Endometrium (tissue), 2 donors: ENCODE measurements at regions not wholly inside any gene's neighbourhood (a gene's known extent, or its start where the extent isn't known, plus 50 kb on each side); places are given as distances from the start of the nearest gene placed in this dataset.

Experiments used
- FAIRE-seq: peaks from 2 replicates; lab custom pipeline; 2012; peaks lifted over from hg19 to GRCh38; lab: Jason Lieb, UNC
- donor health status: control.
- donor health status: control.

DNA sequence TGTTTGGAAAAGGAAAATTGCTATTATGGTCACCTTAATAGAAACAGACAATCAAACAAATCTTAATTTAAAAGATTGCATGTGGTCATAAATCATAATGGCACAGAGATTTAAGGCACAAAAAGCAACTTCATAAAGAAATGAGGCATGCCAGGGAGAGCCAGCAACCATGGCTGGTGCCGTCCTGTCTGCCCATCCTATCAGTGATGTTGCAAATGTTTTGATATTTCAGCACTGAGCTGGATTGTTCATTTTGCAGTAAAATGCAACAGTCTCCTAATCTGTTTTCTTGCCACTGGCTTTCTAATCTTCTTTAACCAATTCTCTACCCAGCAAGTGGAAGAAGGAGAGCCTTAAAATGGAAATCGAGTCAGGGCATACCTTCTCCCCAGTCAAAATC, 249.8 kb downstream of the SAMD5 start:
- FAIRE-seq = no peak

DNA sequence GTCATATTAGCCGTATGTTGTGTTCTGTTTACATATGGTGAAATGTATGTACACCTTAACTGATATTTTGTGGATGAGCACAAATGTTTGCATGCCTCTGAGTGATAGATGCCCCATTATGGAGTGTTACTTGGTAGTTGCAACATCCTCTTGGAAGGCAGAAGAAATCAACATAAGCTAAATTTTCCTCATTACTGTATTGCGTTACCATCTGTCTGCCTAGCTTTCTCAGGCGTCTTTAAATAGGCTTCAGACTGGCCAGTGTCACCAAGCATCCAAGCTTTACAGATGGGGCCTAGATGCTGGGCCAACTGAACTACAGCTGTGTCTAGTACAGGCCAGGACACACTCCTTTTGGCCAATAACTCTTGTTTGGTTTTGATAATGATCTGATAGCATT, 250.6 kb downstream of the SAMD5 start:
- no peak for FAIRE-seq

DNA sequence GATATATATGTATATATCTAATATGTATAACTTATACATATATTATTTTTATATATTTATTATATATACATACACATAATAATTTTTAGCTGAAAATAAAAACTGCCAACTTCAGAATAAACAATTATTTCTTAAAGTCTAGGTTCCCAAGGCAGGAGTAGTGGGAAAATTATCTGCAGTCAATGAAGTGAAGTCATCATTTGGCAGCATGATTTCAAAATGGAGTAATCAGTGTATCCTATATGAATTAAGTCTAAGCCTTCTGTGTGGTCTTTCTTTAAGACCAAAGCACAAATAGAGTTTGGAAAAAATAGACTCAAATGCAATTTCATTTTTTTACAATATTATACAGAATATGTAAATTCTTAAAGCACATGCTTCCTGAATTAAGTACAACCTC, 251.0 kb downstream of the SAMD5 start:
- no peak for FAIRE-seq

DNA sequence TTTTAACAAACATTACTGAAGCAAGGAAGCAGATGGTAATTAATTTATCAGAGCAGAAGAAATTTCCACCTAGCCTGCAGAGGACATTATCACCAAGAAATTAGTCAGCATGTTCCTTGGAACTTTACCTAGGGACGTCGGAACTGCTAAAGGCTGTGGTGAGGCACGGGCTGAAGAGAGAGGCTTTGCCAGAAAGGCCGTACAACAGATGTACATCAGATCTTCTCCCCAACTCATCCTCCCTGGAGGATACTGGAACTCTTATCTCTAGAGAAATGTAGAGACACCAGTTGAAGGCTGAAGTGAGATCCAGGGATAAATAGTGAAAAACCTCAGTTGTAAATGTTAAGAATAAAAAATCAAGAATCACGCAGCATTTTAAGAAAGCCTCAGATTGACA, 257.1 kb downstream of the SAMD5 start:
- no peak for FAIRE-seq

DNA sequence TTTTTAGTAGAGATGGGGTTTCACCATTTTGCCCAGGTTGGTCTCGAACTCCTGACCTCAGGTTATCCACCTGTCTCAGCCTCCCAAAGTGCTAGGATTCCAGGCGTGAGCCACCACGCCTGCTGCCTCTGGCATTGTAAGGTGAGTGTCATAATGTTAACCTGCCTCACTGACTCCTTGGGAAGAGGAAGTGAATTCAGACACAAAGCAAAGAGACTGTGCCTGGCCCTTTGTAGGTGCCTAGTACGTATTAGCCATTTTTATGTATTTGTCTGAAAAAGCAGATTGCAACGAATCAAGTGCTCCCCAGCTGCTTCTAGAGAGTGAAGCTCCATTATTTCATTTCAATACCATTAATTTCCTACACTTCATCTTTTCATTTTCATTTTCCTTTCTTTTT, 260.5 kb downstream of the SAMD5 start:
- FAIRE-seq = no peak

DNA sequence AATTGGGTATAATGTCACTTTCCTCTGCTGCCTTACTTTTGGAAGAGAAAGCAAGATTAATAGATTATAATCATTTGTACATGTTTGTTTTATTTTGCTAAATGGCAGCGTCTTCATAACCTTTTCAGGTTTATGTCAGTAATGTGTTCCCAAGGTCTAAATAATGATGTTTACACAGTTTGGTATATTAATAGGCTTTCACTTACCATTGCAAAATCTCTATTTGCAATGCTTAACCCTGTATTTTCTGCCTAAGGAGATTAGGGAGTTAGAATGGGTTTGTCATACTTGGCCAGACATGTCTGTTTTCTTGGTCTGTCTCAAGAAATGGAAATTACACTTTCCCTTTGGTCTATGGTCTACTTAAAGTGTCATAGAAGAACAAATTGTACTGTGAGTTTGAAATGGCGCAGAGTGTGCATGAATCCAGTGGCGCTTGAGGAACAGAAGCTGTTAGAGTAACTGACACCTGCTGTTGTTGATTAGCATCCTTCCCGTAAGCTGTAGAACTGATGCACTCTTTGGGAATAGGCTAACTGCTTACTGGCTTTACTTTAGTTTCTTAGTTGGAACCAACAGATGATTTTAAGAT, 261.1 kb downstream of the SAMD5 start:
- no peak for FAIRE-seq

DNA sequence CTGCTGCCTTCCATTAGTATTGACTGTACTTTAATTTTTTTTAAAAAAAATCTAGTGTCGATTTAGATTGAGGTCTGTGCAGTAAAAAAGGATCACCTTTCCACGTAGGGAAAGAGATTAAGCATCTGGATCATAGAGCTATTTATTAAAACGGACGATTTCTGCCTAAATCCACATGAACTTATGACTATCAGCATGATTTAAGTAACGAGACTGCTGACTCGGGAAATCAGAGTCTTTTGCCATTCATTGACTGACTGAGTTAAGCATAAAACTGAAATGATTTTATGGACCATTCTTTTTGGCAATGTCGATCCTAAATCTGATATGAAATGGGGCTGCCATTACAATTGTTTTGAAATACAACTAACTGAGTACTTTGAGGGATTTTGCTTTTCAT, 261.7 kb downstream of the SAMD5 start:
- no peak for FAIRE-seq

DNA sequence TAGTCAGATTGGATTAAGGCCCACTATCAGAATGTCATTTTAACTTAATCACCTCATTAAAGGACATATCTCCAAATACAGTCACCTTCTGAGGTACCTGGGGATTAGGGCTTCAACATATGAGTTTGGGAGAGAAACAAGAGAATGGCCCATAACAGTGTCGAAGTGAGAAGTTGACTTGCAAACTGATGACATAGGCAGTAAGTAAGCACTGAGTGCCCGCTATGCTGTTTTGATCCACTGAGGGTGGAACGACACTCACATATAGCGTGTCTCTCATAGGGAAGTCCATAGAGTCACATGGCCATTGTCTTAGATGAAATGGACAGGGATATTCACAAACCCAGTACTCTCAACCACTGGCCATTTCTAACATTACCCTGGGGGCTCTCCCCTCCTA, 264.2 kb downstream of the SAMD5 start:
- no peak for FAIRE-seq

DNA sequence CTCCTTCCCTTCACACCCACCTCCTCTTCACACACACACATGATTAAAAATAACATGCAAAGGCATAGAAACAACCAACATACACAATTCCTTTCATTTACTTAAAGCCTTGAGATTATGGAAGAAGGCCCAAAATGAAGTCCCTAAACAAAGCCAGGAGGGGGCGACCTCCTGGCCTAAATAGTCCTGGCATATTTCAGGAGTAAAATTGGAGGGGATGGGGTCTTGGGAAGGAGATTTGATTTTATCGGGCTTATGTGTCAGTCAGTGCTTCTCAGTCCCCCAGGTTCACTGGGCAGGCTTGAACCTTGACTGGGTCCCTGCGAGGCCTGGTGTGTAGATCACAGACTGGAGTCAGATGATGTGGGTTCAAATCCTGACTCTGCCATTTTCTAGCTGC, 266.4 kb downstream of the SAMD5 start:
- FAIRE-seq = no peak

DNA sequence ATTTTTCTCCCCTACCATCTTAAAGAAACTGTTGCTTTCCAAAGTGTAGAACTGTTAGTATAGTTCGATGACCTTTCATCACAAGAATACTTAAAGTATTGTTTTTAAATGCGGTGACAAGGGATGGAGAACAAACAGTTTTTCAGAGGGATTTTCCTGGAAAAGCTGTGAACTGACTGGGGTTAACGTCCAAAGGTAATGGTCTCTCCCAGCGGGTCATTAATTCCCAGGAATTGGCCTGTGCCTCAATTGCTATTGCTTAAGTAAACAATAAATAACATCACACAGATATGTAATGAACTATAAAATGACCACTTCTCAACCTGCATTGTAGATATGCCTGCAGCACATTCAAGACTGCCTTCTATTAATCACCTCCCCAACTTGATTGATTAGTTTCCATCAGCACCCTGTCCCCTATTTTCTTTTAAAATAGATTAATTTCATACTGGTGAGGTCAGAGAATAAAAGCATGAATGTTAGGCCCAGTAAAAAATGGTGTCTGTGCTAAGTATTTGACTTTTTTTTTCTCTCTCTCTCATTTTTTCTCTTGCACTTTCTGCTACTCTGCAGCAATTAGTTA, 268.2 kb downstream of the SAMD5 start:
- FAIRE-seq = no peak

DNA sequence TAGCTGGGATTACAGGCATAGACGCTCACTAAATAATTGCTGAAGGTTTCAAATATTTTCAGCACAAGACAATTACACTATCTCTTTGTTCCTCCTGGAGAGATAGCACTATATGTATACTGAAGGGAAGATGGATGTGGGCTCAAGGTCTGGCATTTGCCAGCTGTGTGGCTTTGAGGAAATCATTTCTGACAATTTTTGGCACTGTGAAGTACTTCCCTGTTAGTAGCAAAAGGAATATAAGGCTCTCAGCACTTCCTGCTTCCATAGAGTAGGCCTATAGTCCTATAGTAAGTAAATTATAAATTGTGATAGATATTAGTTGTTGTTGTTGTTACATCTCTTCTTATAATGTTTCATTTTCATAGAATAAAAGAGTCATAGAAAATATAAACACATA, 271.1 kb downstream of the SAMD5 start:
- no peak for FAIRE-seq

DNA sequence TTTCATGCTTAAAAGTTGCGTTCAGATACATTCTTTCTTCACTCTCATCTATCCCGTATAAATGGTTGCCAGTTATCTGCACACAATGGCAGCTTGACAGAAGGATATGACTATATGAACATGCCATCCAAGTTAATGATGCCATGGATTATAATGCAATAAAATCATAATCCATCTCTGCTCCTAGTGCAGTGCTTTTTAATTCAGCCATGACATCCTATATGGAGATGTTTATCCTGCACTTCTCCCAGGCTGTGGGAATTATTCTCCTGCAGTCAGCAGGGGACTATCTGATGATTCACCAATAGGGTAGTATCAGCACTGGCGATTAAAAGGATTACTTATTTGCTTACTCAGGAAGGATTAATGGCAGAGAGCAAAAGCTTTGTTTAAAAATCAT, 273.8 kb downstream of the SAMD5 start:
- no peak for FAIRE-seq

DNA sequence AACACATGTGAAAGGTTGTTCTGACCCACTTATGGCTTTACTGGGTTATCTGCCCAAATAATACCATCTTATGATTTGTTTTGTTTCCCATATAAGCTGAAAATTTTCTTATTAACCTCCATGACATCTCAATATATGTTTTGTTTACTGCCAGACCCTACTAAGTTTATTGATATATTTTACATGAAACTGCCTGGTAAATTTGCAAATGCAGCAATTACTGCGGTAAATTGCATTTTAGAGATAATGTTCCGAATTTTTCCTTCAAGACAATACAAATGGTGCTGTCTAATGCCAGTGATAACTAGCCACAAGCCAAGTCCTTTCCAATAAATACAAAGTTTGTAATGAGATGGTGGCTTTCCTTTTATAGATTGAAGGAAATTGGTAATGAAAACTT, 275.9 kb downstream of the SAMD5 start:
- no peak for FAIRE-seq

DNA sequence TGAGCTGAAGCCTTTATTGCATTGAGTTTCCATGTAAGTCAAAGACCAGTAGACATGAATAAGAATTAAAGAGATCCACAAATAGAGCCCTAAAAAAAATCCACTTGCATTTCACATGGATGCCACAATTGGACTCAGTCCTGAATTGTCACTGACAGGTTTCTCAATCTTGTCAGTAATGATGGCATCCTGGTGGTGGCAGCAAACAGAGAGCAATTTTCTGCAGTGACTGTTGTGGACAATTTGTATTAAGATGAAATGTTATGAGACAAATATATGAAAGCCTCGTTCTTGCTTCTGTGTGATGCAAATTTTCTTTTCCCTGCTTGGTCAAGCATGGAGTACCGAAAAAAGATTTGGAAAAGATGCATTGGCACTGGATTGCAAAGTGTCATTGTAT, 278.9 kb downstream of the SAMD5 start:
- FAIRE-seq = no peak

DNA sequence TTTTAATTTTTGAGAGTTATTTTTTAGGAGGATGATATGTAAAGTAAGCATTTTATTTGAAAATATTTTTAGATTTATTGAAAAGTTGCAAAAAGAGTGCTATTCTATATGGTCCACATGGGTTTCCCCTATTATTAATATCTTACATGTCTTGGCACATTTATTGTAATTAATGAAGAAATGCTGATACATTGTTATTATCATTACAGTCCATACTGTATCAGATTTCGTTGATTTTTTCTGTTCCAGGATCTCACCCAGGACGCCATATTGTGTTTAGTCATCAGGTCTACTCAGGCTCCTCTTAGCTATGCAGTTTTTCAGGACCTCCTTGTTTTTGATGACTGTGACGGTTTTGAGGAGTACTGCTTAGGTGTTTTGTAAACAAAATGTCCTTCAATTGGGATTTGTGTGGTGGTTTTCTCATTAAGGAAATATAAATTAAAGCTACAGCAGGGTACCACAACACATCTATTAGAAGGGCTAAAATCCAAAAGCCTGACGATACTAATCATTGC, 281.0 kb downstream of the SAMD5 start:
- FAIRE-seq = no peak

DNA sequence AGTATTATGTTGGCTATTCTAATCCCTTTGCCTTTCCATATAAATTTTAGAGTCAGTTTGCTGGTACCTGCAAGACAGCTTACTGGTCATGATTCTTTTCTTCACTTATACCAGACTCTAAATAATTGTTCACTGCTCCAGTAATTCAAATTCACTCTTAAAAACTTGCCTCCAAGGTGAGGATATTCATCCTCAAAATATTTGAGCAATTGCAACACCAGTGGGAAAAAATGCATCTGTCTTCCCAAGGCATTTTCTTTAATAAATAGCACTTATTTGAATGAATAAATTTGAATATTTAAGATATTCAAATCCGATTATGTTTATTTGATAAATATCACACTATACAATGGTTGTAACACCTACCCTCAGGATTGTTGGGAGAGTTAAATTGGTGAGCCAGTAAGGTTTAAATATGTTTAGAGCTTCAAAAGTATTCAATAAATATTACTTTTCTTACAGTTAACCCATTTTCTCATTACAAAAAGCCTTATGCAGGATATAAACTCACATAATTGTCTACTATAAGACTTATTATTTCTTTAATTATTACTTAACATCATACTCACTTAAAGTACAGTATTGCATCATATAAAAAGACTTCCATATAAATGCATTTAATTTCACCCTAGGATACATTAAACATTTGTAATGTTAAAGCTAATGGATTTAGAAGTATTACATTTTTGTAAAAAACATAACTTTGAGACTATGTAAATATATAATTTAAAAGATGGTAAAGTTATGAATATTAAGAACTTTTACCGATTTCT, 285.6 kb downstream of the SAMD5 start:
- FAIRE-seq = no peak

DNA sequence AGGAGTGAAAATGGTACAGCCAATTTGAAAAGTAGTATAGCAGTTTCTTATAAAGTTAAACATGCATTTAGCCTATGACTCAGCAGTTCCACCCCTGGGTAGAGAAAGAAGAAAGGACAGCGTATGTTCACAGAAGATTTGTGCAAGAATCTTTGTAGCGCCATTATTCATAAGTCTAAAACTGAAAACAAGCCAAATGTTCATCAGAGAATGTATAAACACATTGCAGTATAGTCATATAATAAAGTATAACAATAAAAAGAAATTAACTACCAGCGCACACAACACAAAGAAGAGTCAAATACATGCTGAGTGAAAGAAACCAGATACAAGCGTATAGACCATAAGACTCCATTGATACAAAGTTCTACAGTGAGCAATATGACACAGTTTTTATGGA, 294.0 kb downstream of the SAMD5 start:
- FAIRE-seq = no peak

DNA sequence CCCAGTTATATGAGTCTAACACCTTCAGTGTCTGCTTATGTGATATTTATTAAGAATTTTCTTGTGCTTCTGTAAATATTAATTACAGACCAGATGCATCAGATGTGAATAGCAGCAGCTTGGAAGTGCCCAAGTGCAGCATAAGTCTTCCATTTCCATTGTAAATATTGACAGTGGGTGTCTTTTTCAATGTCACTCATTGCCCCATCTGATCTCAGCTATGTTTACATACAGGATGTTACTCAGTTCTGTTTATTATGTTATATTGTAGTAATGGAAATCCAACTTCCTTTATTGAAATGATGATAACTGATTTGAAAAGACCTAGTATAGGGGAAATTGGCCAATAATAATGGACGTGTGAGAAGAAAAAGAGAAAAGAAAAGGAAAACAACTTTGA, 296.7 kb downstream of the SAMD5 start:
- FAIRE-seq = no peak

DNA sequence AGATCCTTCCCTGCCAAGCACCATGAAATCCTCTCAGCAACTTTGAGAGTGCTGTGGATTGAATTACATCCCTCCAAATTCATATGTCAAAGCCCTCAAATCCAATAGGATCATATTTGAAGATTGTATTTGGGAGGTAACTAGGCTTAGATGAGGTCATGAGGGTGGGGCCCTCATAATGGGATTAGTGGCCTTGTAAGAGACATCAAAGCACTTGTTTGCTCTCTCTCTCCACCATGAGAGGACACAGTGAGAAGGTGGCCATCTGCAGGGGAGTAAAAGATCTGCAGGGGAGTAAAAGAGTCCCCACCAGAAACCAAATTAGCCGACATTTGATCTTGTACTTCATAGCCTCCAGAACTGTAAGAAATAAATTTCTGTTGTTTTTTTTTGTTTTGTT, 298.2 kb downstream of the SAMD5 start:
- FAIRE-seq = no peak

DNA sequence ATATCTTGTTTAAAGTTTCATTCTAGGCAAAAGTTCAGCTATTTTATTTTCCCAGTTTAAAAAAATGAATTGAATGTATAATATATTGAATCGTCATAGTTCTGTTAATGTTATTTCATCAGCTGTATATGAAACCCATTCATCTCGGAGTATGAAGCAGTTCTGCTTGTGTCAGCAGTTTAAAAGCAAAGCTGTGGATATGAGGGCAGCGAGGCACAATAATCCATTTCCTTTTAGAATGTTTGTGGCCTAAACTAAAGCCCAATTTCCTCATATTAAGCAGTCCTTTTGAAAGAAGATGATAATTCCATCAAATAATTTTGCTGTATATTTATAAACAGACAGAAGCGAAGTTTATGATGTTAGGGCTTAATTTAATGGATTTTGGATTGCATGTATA, 300.1 kb downstream of the SAMD5 start:
- no peak for FAIRE-seq

DNA sequence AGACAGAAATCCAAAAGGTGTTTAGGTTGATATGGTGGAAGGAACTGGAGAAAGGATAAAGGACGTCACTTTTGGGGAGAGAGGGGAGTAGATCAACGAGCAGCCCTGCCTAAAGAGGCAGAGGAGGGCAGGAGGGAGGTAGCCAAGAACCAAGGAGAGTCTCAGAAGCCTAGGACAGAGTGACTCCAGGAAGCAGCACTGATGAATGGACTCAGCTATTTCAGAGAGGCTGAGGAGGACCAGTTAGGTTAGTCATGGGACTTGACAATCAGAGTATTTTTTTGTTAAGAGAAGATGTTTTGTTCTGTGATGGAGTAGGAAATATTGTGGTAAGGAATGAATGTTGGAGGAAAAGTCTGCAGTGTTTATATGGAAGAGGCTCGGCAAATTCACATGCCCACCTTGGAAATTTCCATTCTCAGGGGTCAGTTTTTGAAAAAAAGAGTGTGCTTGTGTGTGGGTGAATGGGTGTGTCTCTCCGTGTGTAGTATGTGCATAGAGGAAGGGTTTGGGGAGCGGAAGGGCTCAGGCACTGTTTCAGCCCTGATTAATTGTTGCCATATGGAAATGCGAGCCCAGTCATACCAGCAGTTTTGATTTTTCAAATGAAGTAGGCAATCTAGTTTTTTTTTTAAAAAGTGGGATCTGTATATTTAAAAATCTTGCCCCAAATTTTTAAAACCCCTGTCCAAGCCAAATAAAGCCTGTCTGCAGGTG, 303.6 kb downstream of the SAMD5 start:
- no peak for FAIRE-seq

DNA sequence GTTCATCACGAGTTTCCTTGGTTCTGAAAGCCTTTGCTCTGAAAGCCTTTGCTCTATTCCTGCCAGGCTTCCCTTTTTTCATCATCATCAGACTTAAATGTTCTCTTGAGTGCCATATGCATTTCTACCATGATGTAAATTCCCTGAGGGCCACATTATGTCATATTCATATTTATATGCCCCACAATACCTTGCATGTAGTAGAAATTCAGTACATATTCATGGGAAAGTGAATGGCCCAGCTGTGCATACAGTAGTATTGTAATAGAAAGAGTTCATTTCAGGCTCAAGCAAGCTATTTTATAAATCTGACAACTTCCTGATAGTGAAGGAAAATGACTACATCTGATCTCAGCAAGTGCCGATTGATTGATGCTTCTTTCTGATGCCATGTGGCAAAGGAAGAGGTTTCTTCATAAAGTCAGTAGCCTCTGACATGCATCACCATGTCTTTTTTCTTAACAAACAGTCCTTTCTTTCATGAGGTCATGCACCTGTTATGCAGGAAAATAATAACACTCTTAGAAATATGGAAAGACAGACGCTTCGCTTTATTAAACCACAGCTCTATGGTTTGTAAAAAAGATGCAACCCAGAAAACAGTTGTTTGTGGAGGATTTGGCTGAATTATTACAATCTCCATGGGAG, 308.7 kb downstream of the SAMD5 start:
- no peak for FAIRE-seq

DNA sequence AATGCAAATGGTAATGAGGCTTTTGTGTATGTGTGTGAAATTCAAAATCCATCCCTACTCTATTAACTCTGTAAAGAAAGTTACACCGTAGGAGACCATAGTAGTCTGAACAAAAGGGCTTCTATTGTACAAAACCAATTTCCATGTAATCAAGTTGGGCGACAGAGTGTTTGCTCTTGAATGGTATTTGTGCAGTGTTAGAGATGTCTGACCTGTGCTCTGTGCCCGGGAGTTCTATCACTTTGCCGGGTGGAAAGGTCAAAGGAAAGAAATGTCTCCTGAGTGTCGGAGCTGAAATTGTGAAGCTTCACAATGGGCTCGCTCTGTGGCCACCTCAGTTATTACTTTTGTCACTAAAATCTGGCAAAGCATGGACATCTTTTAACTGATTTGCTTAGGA, 312.0 kb downstream of the SAMD5 start:
- no peak for FAIRE-seq
